Fibroblast of lung (primary cell): ENCODE measurements at regions not wholly inside any gene's neighbourhood (a gene's known extent, or its start where the extent isn't known, plus 50 kb on each side); places are given as distances from the start of the nearest gene placed in this dataset.

Experiments used
- DNase-seq, 2 donors: peaks; one replicate each; pipeline versions ENCODE4 v3.0.0 to v3.0.0-alpha.2; 2010; ENCODE audit warnings: low read depth in 2 of 2
- H2AFZ ChIP-seq: 2 replicates; pipeline ENCODE4 v1.5.1; 2012; ENCODE audit warnings: low read length, control low read depth, inconsistent platforms
- H3K27ac ChIP-seq: 2 replicates; pipeline ENCODE4 v1.5.1; 2011; ENCODE audit warnings: low read length, control low read depth; ENCODE audit not compliant: insufficient read depth
- H3K27me3 ChIP-seq: 2 replicates; pipeline ENCODE4 v1.5.1; 2011; ENCODE audit warnings: mild to moderate bottlenecking, low read length; ENCODE audit not compliant: control insufficient read depth, insufficient read depth
- H3K36me3 ChIP-seq: 2 replicates; pipeline ENCODE4 v1.5.1; 2011; ENCODE audit warnings: low read length; ENCODE audit not compliant: control insufficient read depth, insufficient read depth
- H3K4me1 ChIP-seq: 2 replicates; pipeline ENCODE4 v1.5.1; 2011; ENCODE audit warnings: low read length; ENCODE audit not compliant: control insufficient read depth, insufficient read depth; ENCODE audit errors: extremely low read depth
- H3K4me2 ChIP-seq: 2 replicates; pipeline ENCODE4 v1.5.1; 2011; ENCODE audit warnings: low read length, control low read depth; ENCODE audit not compliant: insufficient read depth; ENCODE audit errors: extremely low read depth
- H3K4me3 ChIP-seq, 4 experiments: fragments of 200-600 bp in 1 of 4; sonication (generic) in 1 of 4; replicated peaks in 1 of 4; 2 replicates each; pipeline ENCODE4 v1.5.1; 2011 to 2016; ENCODE audit warnings: low read length in 4 of 4, low read depth in 3 of 4, mild to moderate bottlenecking in 3 of 4, control low read depth in 2 of 4, inconsistent platforms in 1 of 4, mixed read lengths in 1 of 4; ENCODE audit not compliant: insufficient read depth in 1 of 4; ENCODE audit errors: control extremely low read depth in 1 of 4
- H3K79me2 ChIP-seq: 2 replicates; pipeline ENCODE4 v1.5.1; 2012; ENCODE audit warnings: mild to moderate bottlenecking, low read length, inconsistent platforms; ENCODE audit not compliant: control insufficient read depth, insufficient read depth
- H3K9ac ChIP-seq: 2 replicates; pipeline ENCODE4 v1.5.1; 2011; ENCODE audit warnings: mild to moderate bottlenecking, low read length, control low read depth; ENCODE audit not compliant: insufficient read depth
- H3K9me3 ChIP-seq: 2 replicates; pipeline ENCODE4 v1.5.1; 2012; ENCODE audit warnings: low read depth, low read length; ENCODE audit not compliant: control insufficient read depth, insufficient read depth
- H4K20me1 ChIP-seq: 2 replicates; pipeline ENCODE4 v1.5.1; 2011; ENCODE audit warnings: low read length; ENCODE audit not compliant: control insufficient read depth, insufficient read depth; ENCODE audit errors: extremely low read depth
- CTCF ChIP-seq, 2 donors: IDR thresholded peaks in 1 of 2; conservative IDR thresholded peaks in 1 of 2; 1 replicate in 1 of 2; 2 replicates in 1 of 2; pipeline ENCODE4 v1.5.1; 2011 to 2012; ENCODE audit warnings: low read length in 2 of 2, control low read depth in 1 of 2, inconsistent platforms in 1 of 2, low read depth in 1 of 2, mild to moderate bottlenecking in 1 of 2
- EZH2 ChIP-seq: IDR thresholded peaks from 2 replicates; pipeline ENCODE4 v1.5.1; 2012; ENCODE audit warnings: low read length, control low read depth, mild to moderate bottlenecking; ENCODE audit errors: missing control alignments

DNA sequence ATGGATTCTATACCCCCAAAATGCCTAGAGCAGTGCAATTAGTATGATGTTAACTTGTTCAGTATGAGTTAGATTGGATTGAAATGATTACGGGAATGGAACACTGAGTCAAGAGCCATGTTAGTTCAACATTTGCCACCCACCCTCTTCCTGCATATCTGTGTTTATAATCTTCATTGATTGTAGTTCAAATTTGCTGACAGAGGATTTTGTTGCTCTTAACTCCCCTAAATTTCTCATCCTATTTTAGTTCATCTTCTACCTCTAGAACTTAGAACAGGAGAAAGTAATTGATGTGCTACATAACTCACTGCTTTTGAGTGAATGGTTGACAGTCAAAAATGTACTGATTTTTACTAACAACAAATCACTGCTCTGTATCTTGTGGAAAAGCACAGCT, 673.5 kb upstream of the NRXN1 start:
- Histone ChIP-seq H2AFZ (no peak overlapping the region), H3K9me3 (no peaks in the 10 kb centered on the region), H4K20me1 (no peaks in the 10 kb centered on the region), H3K27me3 (no peaks in the 10 kb centered on the region), H3K27ac (no peak overlapping the region), H3K4me2 (no peak overlapping the region), H3K79me2 (no peaks in the 10 kb centered on the region), H3K9ac (no peak overlapping the region), H3K4me3 (no peak overlapping the region), H3K36me3 (no peaks in the 10 kb centered on the region), H3K4me1 (no peaks in the 10 kb centered on the region)
- no peak for DNase-seq
- no peak for TF ChIP-seq EZH2
- TF ChIP-seq CTCF (conservative IDR thresholded peaks at IDR 0.05 in 1 of 2, IDR thresholded peaks at IDR 0.05 in 1 of 2; ENCODE audit: low read depth in 1 of 2, low read length in 2 of 2) = no peak

DNA sequence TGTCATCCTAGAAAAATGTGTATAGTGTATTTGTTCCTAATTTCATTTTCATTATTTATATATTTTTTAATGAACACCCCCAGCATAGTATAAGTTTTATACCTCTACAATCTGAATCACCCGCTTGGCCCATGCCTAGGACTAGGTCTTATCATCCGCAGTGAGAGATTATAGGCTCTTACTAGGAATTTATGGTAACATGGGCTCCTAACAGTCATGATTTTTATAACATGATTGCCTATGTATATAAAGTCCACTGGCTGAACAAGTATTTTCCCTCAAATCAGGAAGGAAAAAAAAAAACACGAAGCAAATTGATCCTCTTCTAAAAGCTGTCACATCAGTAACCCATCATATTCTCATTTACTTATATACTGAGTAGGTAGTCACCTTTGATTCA, 666.1 kb upstream of the NRXN1 start:
- no peak for TF ChIP-seq EZH2
- TF ChIP-seq CTCF (conservative IDR thresholded peaks at IDR 0.05 in 1 of 2, IDR thresholded peaks at IDR 0.05 in 1 of 2; ENCODE audit: low read depth in 1 of 2, low read length in 2 of 2) = no peak
- Histone ChIP-seq H3K27ac (no peak overlapping the region), H3K27me3 (no peaks in the 10 kb centered on the region), H4K20me1 (no peaks in the 10 kb centered on the region), H3K9me3 (no peaks in the 10 kb centered on the region), H3K36me3 (no peaks in the 10 kb centered on the region), H3K4me3 (no peak overlapping the region), H3K4me1 (no peaks in the 10 kb centered on the region), H2AFZ (no peak overlapping the region), H3K79me2 (no peaks in the 10 kb centered on the region), H3K4me2 (no peak overlapping the region), H3K9ac (no peak overlapping the region)
- no peak for DNase-seq

DNA sequence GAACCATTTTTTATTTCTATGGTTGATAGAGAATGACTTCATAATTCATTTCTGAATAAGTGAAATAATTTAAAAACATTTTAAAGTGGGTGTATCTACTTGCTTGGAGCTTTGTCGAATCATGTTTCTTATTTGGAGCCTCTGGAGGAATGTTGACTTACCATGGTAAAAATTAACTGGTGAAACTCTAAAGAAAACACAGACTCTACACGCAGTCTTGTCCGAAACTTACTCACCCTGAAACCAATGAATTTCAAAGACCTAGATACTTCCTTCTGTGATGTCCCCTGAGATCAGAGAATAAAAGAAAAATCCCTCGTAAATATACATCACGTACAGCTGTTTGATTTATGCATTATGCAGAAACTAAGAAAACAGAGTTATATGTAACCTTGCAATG, 665.2 kb upstream of the NRXN1 start:
- no peak overlapping the region for H3K9ac ChIP-seq
- no peaks in the 10 kb centered on the region for H4K20me1 ChIP-seq
- no peaks in the 10 kb centered on the region for H3K4me1 ChIP-seq
- no peak overlapping the region for H3K27ac ChIP-seq
- TF ChIP-seq CTCF (conservative IDR thresholded peaks at IDR 0.05 in 1 of 2, IDR thresholded peaks at IDR 0.05 in 1 of 2; ENCODE audit: low read depth in 1 of 2, low read length in 2 of 2) (no peak), EZH2 (no peak)
- no peaks in the 10 kb centered on the region for H3K36me3 ChIP-seq
- no peak for DNase-seq
- H3K4me3 ChIP-seq = no peak overlapping the region
- no peaks in the 10 kb centered on the region for H3K79me2 ChIP-seq
- H3K27me3 ChIP-seq = no peaks in the 10 kb centered on the region
- no peaks in the 10 kb centered on the region for H3K9me3 ChIP-seq
- H3K4me2 ChIP-seq = no peak overlapping the region
- no peak overlapping the region for H2AFZ ChIP-seq
